Right renal cortex interstitium (tissue), 3 donors: ENCODE measurements at regions not wholly inside any gene's neighbourhood (a gene's known extent, or its start where the extent isn't known, plus 50 kb on each side); places are given as distances from the start of the nearest gene placed in this dataset.

Experiments used
- DNase-seq, 3 donors: peaks; one replicate each; pipeline ENCODE4 v3.0.0-alpha.2; 2013; ENCODE audit warnings: low read depth in 3 of 3, low spot score in 2 of 3

DNA sequence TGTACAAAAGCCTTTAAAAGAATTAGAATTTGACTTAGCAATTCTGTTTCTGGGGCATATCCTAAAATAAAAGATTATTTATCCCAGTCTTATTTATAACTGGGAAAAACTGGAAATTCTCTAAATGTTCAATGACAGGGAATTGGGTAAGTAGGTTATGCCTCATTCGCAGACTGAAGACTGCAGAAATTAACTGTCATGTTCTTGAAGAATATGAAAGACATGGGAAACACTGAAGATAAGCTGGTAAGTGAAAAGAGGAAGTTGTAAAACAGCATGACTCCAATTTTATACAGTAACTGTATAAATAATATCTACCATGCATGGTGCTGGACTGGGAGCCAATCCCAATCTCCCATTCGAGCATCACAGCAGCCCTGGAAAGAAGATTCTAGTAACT, 50.6 kb upstream of the SLC2A1 start:
- no peak for DNase-seq

GRCh38 chr1:43008115-43009060, 49.7 kb upstream of the SLC2A1 start:
- DNase-seq = no peak
